ENCODE measurements at regions not wholly inside any gene's neighbourhood (a gene's known extent, or its start where the extent isn't known, plus 50 kb on each side); places are given as distances from the start of the nearest gene placed in this dataset.

GRCh38 chr1:101080859-101081258 is 55.3 kb upstream of the DPH5 start:
- DNase-seq: no peak

GRCh38 chr1:101079341-101079740 is 53.8 kb upstream of the DPH5 start:
- no peak for DNase-seq

- DNase-seq: no peak
These were observed 52.3 kb upstream of the DPH5 start for GRCh38 chr1:101077849-101078248.

GRCh38 chr1:101075926-101076325 is 50.3 kb upstream of the DPH5 start:
- no peak for DNase-seq
